Kidney tubule cell (primary cell): ENCODE measurements at regions not wholly inside any gene's neighbourhood (a gene's known extent, or its start where the extent isn't known, plus 50 kb on each side); places are given as distances from the start of the nearest gene placed in this dataset.

ENCODE experiments used
- DNase-seq: peaks from one replicate; pipeline ENCODE4 v3.0.0-alpha.2; 2018; ENCODE audit warnings: low spot score

DNA sequence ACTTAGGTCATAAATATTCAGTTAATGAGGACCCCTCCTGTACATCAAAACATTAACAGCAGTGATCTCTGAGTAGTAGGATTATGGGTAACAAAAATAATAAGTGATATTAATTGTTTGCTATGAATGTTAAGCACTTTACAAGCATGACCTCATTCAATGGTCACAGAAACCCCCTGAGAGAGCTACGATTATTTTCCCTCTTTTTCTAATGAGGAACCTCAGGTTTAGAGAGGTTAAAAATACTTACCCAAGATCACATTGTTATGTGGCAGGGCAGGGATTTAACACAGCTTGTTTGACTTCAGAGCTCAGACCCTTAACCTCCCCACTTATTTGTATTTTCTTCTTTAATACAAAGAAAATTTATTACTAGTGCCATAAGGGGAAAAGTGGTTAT is 228.2 kb downstream of the TBL1XR1 start:
- no peak for DNase-seq

DNA sequence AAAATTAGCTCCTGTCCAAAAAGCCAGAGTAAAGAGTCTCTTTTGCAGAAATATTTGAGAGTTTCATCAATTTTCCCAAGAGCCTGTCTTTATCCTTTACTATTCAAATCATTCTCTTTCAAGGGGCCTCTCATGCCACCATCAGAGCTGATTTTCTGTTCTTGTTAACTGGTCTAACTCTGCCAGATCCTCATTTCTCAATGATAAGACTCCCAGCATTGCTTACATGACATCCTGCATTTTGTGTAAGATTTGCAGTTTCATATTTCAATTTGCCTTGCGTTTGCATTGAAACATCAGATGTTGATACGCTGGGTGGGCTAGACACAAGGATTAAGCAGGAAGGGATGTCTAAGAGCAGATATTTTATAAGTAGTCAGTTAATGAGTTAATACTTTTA is 228.7 kb downstream of the TBL1XR1 start:
- DNase-seq: no peak

DNA sequence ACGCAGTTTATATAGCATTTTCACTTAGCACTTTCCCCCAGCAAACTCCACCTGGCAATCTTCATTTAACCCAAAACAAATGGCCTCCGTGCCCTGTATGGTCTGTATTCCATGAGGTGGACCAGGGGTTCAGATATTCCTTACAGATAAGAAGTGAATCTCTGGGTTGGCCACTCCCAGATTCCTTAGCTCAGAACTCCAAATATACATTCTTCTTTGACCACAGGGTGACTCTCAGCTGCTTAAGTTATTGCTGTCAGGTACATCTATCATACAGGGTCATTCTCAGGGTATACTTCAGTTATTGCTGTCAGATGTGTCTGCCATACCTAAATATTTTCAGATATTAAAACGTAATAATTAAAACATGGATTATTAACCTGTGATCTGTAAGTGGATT is 229.8 kb downstream of the TBL1XR1 start:
- DNase-seq: no peak

DNA sequence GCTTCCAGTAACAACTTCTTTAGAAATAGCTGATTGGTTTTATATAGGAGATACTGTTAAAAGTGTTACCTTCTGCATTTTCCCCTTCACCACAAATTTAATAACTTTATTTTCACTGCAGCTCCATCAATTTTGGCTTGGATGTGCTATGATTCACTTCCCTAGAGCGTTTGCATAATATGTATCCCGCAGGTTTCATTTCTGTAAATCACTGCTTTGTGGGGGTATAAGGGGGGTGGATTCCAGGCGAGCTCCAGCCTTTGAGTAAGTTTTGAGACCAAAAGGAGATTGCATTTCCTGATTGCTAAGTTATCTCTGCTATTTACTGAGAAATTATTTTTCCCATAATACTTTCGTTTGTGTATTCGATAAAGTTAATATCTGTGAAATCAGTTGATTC is 232.6 kb downstream of the TBL1XR1 start:
- DNase-seq: no peak

DNA sequence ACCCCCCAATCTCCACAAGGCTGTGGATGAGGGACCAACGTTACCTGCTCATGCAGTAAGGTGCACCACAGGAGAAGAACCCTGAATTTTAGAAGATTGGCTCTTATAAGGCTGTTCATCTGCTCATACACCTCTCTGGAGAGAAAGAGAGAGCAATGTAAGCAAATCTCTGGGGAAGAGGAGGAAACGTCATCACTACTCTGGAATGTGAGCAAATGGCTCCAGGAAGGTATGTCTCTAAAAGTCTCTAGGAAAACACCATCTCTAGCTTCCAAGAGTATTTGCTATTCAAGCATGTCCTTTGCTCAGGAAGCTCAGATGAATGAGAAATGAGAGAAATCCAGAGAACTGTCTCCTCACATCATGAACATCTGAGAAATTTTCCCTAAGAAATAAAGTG is 235.4 kb downstream of the TBL1XR1 start:
- peak; percentile 82 for DNase-seq

DNA sequence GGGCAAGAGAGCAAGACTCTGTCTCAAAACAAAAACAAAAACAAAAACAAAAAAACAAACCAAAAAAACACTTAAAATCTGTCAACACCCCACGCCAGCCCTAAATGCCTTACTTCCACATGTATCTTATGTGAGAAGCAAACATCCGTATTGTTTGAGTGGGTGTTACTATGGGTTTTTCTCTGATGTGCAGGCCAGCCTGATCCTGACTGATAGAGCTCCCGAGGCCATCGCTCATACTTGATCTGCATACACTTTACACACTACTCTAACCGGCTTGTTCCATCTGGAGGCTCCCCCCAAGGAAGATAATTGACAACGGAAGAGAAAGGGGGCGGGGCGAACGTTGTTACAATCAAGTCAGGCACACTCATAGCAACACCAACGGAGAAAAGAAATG is 237.4 kb downstream of the TBL1XR1 start:
- DNase-seq: no peak

DNA sequence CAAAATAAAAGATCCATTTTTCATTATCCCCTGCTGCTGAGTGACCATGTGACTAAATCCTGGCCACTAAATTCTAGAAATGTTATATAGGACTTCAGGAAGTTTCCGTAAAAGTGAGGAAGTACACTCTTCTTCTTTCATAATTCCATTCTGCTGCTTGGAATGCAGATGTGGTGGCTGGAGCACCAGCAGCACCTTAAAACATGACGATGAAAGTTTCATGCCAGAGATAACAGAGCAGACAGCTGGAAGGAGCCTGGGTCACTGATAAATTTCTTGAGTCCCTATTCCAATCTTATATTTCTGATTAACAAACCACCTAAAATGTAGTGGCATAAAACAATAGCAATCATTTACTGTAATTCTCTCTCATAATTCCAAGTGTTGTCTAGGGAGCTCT is 238.7 kb downstream of the TBL1XR1 start:
- no peak for DNase-seq

DNA sequence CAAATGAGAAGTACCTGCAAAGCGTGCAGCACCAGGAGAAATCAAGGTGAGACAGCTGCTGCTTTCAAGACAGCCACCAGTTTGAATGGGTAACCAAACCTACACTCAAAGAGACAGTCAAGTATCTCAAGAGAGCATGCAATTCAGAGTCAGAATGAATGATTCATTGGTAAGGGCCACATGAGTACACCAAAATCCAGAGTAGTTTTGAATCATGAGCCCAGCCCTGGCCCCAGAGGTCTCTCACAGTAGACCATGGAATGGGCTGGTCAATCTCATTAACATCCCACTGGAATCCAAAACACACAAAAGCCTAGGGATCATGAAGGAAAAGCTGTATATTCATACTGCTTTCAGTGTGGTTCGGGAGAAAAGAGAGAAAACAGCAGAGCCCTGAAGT is 242.8 kb downstream of the TBL1XR1 start:
- DNase-seq: no peak

DNA sequence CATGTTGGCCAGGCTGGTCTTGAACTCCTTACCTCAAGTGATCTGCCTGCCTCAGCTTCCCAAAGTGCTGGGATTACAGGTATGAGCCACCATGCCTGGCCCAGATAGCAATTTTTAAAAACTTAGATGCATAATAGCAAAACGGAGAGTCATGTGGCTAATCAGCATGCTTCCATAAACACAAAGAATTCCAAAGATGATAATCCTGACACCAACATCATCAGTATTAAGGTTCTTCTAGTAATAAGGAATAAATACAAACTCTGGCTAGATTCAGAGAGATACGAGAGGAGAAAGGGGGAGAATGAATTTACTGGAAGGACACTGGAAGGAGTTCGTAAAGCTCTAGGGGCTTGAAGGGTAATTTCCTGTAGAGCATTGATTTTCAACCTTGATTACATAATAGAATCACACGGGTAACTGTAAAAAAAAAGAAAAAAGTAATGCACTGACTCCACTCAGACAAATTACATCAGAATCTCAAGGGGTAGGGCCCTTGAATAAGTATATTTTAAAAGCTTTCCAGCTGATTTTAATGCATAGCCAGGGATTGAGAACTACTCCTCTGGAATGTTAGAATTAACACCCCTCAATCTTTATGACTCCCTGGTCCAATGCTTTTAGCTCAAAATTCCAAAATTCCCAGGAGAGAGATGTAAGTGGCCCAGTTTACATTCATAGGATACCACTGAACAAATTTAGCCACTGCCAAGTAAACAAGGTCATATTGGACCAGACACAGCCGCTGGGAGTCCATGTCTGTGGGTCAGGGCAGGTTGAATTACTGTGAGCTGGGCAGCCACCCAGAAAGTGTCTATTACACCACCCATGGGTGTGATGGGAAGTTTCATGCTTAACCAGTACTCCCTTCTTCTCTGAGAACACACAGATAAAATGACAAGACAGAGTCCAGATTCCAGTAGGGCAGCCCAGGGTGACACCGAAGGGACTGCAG is 243.9 kb downstream of the TBL1XR1 start:
- peak; percentile 22 for DNase-seq

DNA sequence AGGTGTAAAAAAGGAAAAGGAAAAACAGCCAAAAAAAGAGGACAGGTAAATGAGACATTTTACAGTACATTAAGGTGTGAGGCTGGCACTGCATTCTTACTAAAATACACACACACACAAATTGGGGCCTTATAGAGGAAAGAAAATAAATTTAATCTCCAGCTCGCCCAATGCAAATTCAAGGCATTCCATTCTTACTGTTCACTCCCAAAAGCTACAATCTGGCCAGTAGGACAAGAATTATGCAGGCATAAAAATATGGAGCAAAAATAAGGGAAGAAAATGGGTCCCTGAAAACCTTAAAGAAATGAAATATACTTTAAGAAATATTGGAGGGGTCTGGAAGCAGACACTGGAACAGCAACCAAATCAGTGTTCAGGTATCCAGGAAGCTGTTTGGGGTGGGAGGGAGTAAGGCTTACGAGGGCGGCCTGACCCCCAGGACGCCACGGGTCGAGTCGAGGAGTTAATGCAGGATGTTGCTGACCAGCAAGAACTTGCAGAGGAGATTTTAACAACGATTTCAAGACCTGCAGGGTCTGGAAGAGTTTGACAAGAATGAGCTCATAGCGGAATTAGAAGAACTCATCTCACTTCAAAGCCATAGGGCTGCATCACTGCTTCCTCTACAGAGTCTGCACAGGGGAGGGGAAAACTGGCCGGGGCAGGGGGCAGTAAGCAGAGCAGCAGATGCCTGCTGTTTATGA is 245.5 kb downstream of the TBL1XR1 start:
- no peak for DNase-seq

DNA sequence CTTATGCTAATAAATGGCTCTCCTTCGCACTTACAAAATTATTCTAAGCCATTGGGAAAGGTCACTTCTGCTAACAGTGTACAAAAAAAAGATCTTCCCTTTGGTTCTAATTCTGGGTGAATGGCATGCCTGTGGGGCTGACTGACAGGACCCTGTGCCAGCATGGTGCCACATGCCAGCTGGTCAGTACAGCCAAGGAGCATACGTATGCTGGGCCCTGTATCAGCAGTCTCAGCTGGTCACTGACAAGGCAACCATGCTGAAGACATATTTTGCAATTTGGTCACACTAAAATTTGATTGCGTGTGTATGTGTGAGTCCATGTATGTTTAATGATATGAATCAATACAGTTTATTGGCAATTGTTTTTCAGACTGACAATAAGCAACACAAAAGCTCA is 246.1 kb downstream of the TBL1XR1 start:
- DNase-seq: no peak

DNA sequence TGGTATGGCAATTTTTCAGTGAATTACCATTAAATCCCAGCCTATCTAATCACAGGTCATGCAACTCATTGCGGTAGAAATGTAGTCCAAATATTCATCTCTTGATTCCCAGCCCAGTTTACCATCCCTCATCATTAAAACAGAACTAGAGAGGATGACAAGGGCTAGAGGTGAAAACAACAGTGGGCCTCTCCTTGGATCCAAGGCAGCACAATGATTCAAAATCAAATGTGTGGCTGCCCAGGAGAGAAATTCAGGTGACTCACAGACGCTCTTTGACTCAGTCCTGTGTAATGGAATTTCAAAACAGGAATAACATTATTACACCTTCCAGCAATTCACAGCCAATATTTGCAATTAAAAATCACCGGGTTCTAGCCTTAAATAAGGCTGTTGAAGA is 246.5 kb downstream of the TBL1XR1 start:
- peak; percentile 88 for DNase-seq

DNA sequence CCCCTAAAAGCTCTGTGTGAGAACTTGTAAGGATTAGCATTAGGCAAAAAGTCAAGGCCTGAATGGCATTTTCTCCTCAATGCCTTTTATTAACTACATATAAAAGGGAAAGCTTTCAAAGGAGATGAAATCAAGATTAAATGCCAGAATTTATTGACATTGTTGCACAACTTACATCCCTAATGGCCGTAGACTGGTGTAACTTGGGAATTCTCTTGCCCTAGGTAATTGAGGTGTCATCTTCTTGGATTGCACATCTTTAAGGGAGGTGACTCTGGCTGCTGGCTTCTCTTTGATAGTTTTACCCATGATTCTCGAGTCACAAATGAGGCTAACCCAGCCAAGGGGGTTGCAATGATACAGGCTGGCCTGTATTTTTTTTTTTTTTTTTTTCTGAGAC is 249.1 kb downstream of the TBL1XR1 start:
- DNase-seq: no peak

DNA sequence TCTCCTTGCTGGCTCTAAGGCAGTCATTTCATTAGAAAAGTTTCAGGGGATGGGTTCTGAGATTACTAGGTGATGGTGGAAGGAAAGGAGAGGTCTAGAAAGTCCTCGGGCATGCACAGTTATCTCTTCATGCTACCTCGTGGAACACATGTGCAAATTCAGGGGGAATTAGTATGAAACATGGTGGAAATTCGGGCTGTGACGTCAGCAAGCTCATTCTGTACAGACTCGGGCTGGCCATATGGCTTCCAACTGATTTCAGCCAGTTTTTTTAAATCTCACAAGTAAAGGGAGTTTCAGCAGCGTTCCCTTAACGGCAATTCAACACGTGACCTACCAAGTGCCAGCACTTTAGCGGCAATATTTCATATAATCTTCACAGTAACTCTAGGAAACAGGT is 251.1 kb downstream of the TBL1XR1 start:
- no peak for DNase-seq

DNA sequence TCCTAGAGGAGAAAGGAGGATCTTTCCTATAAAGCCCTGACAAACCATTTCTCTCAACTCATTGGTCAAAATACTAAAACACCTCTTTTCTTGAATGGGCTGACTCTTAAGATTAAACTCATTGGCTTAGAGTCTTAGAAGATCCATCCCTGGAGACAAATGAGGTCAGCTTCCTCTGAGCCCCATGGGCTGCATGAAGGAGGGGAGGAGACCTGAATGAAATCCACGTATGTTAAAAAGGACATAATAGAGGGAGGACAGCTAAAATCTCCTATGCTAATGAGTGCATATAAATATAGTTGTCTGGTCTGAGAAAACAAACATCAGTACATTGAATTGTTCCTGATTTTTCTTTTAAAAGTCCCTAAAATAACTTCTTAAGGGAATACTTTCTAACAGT is 255.0 kb downstream of the TBL1XR1 start:
- no peak for DNase-seq

DNA sequence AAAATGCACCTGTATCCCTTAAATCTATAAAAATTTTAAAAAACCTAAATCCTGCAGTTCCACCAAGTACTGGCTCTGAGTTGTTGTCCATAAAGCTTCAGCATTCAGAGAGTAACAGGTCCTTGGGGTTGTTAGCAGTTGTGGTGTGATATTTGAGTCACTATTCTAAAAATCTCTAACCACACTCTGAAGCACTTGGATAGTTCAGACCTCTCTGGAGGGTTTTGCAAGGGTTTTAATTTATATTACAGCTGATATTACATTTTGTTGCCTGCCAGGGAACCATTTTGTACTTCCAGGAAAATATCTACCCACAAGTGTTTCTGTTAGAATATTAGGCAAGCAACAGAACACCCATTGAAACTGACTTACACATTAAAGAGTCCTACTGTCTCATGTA is 255.6 kb downstream of the TBL1XR1 start:
- no peak for DNase-seq

DNA sequence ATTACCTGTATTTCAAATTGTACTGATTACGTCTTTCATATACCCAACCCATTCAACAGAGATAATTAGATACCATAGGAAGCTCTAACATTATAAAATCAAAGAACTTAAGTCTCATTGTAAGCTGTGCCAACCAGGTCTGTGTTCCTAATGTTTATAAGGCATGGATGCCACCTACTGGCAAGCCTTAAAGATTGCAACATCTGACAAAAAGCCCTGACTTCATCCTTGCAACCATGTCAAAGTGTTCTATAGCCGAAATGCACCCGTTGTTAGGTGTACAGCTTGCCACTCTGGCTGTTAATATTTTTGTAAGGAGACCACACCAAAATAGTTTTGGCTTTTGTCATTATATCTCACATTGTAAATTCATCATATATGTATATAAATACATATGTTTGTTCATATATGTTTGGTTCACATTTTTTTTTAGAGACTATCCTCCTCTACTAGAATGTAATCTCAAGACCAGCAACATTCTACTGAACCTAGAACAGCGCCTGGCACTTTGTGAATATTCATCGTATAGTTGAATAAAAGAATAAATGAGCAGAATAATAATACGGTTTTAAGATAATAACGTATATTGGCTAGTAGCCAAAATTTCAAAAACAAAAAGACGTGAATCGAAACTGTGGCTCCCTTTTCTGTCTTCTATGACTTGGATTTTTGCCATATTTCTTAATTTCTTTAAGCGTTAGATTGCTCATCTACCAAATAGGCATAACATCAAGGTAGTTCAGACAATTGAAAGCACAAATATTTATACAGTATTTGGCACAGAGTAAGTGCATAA is 258.1 kb downstream of the TBL1XR1 start:
- peak; percentile 76 for DNase-seq

DNA sequence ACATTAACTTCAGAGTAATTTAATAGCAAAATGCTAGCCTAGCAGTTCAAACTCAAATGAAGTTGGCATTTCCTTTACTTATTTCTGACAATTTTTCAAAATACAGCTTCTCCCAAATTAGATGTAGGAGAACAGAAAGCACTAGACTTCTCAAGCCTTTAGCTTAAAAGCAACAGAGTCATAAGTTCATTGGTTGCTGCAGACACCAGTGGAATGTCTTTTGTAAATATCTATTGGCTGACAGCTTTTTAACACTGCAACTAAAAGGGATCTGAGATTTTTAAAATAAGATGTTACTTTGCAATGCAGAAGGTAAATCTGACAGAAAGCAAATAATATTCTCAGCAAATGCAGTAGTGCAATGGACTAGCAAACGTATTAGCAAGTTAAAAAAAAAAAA is 259.3 kb downstream of the TBL1XR1 start:
- DNase-seq: no peak

DNA sequence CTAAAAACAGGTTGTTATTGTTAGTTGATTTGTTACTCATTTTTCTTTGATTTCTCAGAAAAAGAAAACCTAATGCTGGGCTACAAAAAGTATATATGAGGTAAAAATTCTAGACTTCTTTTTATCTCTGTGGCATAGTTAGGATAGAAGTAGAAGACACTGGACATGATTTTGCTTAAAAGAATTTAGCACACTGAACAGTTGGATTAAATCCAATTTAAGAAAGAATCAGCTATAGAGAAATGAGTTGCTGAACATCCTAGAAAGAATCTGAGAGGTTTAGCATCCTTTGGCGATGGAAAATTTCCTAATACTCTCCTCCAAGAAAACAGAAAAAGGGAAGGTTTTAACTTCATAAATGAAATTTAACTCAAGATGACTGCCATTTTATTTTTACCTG is 259.7 kb downstream of the TBL1XR1 start:
- no peak for DNase-seq

DNA sequence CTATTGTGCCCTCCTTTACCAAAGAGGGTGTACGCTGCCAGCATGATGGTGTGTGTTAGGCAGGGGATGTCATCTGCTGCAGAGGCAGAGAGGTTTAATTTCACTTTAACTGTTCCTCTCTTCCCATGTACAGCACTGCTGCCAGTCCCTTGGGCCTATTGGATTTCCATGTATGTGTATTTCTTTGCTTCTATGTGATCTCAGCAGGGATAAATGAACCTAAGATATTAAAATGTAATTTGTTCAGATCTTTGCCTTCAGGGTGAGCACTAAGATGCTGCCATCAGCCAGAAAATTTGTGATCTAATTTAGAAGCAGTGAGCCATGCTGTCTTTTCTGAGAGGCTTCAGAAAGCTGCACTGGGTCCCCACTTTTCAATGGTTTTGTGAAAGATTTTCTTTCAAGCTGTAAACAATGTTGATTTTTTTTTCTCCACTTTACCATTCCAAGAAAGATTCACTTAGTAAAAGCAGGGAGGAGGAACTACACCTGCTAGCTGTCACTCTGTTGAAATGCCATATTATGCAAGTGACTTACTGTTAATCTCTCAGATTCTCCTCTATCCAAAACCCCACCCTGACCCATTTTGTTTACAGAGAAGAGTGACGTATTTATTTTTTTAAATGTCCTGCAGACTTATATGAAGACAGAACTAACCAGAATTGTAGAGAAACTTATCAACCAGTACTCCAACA is 261.9 kb downstream of the TBL1XR1 start:
- DNase-seq: no peak

DNA sequence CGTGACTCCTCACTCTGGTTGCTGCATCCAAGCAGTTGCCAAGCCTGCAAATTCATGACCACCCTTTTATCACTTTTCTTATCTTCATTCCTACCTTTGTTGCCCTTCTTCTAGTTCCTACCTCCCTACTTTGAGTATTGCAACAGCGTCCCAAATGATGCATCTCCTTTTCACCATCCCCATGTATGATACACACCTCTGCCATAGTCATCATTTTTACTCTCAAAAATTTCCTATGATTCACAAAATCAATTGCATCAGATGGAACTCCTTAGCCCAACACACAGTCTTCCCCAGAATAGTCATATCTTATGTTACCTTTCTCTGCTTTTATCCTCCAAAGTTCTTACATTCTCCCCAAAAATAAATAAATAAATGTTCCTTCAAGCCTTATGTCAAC is 262.6 kb downstream of the TBL1XR1 start:
- no peak for DNase-seq

DNA sequence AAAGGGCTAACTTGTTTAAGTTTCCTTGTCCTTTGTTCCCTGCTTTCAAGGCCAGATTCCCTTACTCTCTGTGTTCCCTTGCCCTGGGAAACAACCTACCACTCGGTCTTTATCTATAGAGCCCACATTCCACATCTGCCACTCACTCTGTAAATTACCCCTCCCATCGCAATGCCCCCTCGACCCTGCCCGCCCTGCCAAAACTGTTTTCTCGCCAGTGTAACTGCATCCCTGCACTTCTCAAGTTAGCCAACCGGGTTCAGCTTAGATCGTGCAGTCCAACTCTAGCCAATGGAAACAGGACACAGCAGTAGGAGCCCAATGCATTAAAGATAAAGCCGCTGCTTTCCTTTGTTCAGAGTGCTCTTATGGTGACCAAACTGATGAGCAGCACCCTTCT is 263.6 kb downstream of the TBL1XR1 start:
- no peak for DNase-seq
